Activated CD4-positive, alpha-beta T cell treated with anti-CD3 and anti-CD28 coated beads for 36 hours (primary cell): ENCODE measurements at regions not wholly inside any gene's neighbourhood (a gene's known extent, or its start where the extent isn't known, plus 50 kb on each side); places are given as distances from the start of the nearest gene placed in this dataset.

Experiments
- ATAC-seq: fragments of 200-7000 bp; cut with Tn5 transposase; one replicate; pipeline ENCODE4 v1.10.0; 2021; ENCODE audit warnings: mild to moderate bottlenecking, moderate library complexity
- CTCF ChIA-PET: fragments of 350-600 bp; sonication (Branson Sonifier 250); formaldehyde crosslinking; loops from one replicate; lab custom pipeline; 2021; ENCODE audit warnings: antibody characterized with exemption; lab: Charles Lee
- POLR2A ChIA-PET: fragments of 350-600 bp; sonication (Branson Sonifier 250); formaldehyde crosslinking; loops from one replicate; lab custom pipeline; 2021; ENCODE audit warnings: antibody characterized with exemption, inconsistent platforms; lab: Charles Lee
- DNase-seq: peaks from one replicate; pipeline ENCODE4 v3.0.0-alpha.2; 2020
- H3K27ac Mint-ChIP-seq: one replicate; pipeline ENCODE4 v1.8.0; 2021; ENCODE audit warnings: mixed read lengths
- H3K27me3 Mint-ChIP-seq: one replicate; pipeline ENCODE4 v1.8.0; 2021; ENCODE audit warnings: mixed read lengths
- H3K36me3 Mint-ChIP-seq: one replicate; pipeline ENCODE4 v1.8.0; 2021; ENCODE audit warnings: low read depth, mixed read lengths
- H3K4me1 Mint-ChIP-seq: one replicate; pipeline ENCODE4 v1.8.0; 2021; ENCODE audit warnings: mixed read lengths
- H3K4me3 Mint-ChIP-seq: one replicate; pipeline ENCODE4 v1.8.0; 2021; ENCODE audit warnings: mild to moderate bottlenecking, moderate library complexity, mixed read lengths
- H3K9me3 Mint-ChIP-seq: one replicate; pipeline ENCODE4 v1.8.0; 2021; ENCODE audit warnings: low read depth, mixed read lengths
- intact Hi-C, 2 experiments: fragments of 100-400 bp; cut with DNase I in 1 of 2; cut with micrococcal nuclease in 1 of 2; formaldehyde crosslinking; loops; one replicate each; pipeline versions ENCODE4 v1.14.2 to v1.15.1; 2022 to 2024; cut with DNase I, micrococcal nuclease

DNA sequence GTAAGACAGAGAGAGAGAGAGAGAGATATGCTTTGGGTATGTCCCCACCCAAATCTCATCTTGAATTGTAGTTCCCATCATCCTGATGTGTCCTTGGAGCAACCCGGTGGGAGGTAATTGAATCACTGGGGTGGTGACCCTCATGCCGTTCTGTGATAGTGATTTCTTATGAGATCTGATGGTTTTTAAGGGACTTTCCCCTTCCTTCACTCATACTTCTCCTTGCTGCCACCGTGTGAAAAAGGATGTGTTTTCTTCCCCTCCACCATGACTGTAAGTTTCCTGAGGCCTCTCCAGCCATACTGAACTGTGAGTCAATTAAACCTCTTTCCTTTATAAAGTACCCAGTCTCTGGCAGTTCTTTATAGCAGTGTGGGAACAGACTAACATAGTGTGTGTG, 60.3 kb downstream of the EOMES start:
- H3K9me3 Mint-ChIP-seq, result no peaks in the 10 kb centered on the region
- intact Hi-C loops, result no loop called here
- H3K4me1 Mint-ChIP-seq, result peaks cover 13% of the 10 kb centered on the region
- H3K4me3 Mint-ChIP-seq, result no peak overlapping the region
- no peak for DNase-seq
- ChIA-PET CTCF (no interaction called here), POLR2A (no interaction called here)
- H3K27ac Mint-ChIP-seq, result no peak overlapping the region
- H3K36me3 Mint-ChIP-seq, result no peaks in the 10 kb centered on the region
- peak; percentile 61 for ATAC-seq
- no peaks in the 10 kb centered on the region for H3K27me3 Mint-ChIP-seq

DNA sequence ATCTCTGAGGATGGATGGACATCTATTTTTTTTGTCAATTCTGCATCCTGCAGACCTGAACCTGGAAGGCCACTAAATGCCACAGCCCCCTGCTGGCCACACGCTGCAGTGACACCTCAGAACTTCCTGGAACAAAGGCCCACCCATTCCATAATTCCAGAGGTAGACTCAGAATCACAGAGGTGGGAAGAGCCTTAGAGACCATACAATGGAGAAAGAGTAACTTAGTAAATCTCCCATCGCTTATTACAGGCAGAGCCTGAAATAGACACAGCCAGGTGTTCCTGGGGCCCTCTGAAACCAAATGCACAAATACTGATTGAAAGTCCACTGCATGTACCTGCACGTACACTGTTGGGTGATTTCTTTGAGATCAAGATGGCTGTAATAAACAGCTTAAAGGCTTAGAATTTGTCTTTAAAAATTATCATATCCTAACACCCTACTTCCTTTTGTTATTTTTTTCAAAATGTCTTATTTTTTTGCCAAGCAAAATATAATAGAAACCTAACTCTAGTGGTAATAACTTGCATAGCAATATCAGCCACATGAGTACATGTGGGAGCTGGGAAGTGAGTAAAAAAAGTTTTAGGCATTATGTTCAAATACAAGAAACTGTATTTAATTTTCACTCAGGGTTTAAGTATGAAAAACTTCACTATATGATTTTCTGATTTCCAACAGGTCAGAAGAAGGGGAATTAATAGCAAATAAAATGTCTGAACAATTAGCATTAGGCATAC, 62.7 kb downstream of the EOMES start:
- Mint-ChIP-seq H3K4me1 (peaks cover 5% of the 10 kb centered on the region), H3K27ac (no peak overlapping the region), H3K4me3 (no peak overlapping the region), H3K36me3 (no peaks in the 10 kb centered on the region), H3K9me3 (no peaks in the 10 kb centered on the region), H3K27me3 (no peaks in the 10 kb centered on the region)
- intact Hi-C loops, result no loop called here
- ATAC-seq (peak; percentile 65), DNase-seq (peak; percentile 61)
- ChIA-PET CTCF (interaction anchor here (0.9 to 1.0 kb wide), 2 partner anchors 8 to 26 kb away, joined by 4 to 5 read pairs; no protein-coding TSS in a partner anchor), POLR2A (no interaction called here)

DNA sequence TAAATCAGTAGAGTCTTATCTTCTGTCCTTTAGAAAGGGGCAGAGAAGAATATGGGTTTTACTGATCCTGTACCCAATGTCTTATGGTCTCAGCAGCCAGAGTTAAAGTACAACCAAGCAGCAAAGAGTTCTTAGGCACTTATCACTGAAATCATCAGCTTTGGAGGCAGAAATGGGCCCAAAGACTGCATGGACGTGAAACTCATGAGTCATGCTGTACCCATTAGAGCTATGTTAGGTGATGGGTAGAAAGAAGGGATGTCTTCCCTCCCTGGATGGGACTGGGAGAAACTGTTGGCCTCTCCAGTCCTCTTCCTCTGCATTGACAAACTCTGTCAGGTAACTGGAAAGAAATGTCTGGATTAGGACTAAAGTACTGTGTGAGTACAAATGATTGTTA, 63.4 kb downstream of the EOMES start:
- intact Hi-C loops, result no loop called here
- Mint-ChIP-seq H3K4me3 (no peak overlapping the region), H3K9me3 (no peaks in the 10 kb centered on the region), H3K27me3 (no peaks in the 10 kb centered on the region), H3K36me3 (no peaks in the 10 kb centered on the region), H3K27ac (no peak overlapping the region), H3K4me1 (peaks cover 5% of the 10 kb centered on the region)
- no peak for DNase-seq
- no peak for ATAC-seq
- CTCF ChIA-PET, result interaction anchor here (0.9 to 1.3 kb wide), 3 partner anchors 8 to 26 kb away, joined by 3 to 5 read pairs (median 5); no protein-coding TSS in a partner anchor
- POLR2A ChIA-PET, result no interaction called here

DNA sequence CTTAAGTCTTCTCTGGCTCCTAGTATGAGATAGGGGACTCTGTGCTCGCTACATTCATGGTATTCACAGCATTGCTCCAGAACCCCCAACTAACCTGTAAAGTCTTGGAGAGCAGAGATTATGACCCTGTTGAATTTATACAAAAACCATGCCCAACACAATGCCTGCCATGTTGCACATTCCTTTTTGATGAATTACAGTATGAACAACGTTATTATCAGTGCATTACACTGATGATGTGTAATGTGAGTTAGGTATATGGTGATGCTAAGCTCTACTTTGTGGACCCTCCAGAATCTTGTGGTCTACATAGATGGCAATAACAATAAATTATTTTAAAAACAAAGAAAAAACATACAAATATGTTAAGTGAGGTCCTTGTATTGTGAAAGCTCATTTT, 64.3 kb downstream of the EOMES start:
- intact Hi-C loops, result no loop called here
- Mint-ChIP-seq H3K4me3 (no peak overlapping the region), H3K27me3 (no peaks in the 10 kb centered on the region), H3K36me3 (no peaks in the 10 kb centered on the region), H3K4me1 (peaks cover 5% of the 10 kb centered on the region), H3K27ac (no peak overlapping the region), H3K9me3 (no peaks in the 10 kb centered on the region)
- POLR2A ChIA-PET, result no interaction called here
- CTCF ChIA-PET, result interaction anchor here (0.7 to 1.3 kb wide), 3 partner anchors 8 to 123 kb away, joined by 3 to 5 read pairs (median 3); no protein-coding TSS in a partner anchor
- ATAC-seq (no peak), DNase-seq (no peak)

DNA sequence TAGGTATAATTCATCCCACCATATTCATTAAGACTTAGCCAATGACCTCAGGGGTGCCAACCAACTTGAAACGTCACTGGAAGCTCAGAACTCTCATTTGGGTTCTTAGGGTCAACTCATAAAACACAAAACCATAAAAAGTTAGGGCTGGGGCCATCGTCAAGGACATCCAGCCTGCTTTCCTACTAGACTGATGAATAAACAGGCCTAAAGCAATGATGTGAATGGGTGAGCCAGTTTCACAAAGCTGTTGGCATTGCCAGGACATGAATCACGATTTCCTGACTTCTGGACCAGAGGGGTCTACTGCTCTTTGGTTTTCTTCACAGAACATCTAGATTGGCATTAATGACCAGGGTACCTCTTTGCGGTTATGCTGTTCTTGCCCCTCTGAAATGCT, 64.7 kb downstream of the EOMES start:
- Mint-ChIP-seq H3K27ac (no peak overlapping the region), H3K4me1 (peaks cover 5% of the 10 kb centered on the region), H3K27me3 (no peaks in the 10 kb centered on the region), H3K36me3 (no peaks in the 10 kb centered on the region), H3K9me3 (no peaks in the 10 kb centered on the region), H3K4me3 (no peak overlapping the region)
- POLR2A ChIA-PET, result no interaction called here
- intact Hi-C loops, result no loop called here
- CTCF ChIA-PET, result interaction anchor here (1.2 to 1.3 kb wide), 2 partner anchors 24 to 71 kb away, joined by 3 to 5 read pairs; no protein-coding TSS in a partner anchor
- ATAC-seq, result no peak
- no peak for DNase-seq

DNA sequence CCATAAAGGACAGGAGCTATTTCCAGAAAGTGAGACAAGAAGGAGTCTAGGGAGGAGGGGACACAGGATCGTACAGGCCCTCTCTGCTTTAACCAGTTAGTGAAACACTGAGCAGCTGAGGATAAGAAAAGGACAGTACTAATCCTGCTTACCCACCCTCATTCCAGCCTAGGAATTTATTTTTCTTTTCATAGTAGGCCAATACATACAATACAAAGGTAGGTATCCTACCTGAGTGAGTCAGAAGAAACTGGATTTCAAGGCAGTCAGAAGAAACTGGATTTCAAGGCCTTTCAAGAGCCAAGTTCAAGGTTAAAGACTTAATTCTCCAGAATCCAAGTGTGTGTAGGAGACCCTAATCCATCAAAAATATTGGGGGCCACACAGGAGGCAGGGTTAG, 65.3 kb downstream of the EOMES start:
- Mint-ChIP-seq H3K27ac (no peak overlapping the region), H3K27me3 (no peaks in the 10 kb centered on the region), H3K36me3 (no peaks in the 10 kb centered on the region), H3K4me1 (peaks cover 3% of the 10 kb centered on the region), H3K4me3 (no peak overlapping the region), H3K9me3 (no peaks in the 10 kb centered on the region)
- intact Hi-C loops, result no loop called here
- ChIA-PET CTCF (interaction anchor here (1.2 kb wide), 1 partner anchor 71 kb away, joined by 3 read pairs; no protein-coding TSS in a partner anchor), POLR2A (no interaction called here)
- no peak for DNase-seq
- no peak for ATAC-seq

DNA sequence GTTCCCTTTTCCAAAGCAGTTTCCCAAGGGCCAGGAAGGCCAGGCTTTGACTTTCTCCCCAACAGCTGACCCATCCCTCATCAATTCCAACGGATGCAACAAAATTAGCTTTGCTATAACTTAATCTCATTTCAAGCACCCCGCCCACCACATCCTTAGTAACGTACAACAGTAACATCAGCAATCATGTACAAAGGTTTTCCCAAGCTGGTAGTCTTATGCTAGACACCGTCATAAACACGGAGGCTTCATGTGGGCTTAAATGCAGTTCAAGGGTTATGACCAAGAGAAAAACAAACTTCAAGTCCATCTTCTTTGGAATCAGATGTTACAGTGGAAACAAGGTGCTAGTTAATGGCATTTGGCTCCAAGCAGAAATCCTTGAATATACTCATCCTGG, 66.6 kb downstream of the EOMES start:
- Mint-ChIP-seq H3K9me3 (no peaks in the 10 kb centered on the region), H3K4me1 (no peaks in the 10 kb centered on the region), H3K27ac (no peak overlapping the region), H3K4me3 (no peak overlapping the region), H3K27me3 (no peaks in the 10 kb centered on the region), H3K36me3 (no peaks in the 10 kb centered on the region)
- ChIA-PET CTCF (no interaction called here), POLR2A (no interaction called here)
- ATAC-seq, result no peak
- no peak for DNase-seq
- intact Hi-C loops, result no loop called here

DNA sequence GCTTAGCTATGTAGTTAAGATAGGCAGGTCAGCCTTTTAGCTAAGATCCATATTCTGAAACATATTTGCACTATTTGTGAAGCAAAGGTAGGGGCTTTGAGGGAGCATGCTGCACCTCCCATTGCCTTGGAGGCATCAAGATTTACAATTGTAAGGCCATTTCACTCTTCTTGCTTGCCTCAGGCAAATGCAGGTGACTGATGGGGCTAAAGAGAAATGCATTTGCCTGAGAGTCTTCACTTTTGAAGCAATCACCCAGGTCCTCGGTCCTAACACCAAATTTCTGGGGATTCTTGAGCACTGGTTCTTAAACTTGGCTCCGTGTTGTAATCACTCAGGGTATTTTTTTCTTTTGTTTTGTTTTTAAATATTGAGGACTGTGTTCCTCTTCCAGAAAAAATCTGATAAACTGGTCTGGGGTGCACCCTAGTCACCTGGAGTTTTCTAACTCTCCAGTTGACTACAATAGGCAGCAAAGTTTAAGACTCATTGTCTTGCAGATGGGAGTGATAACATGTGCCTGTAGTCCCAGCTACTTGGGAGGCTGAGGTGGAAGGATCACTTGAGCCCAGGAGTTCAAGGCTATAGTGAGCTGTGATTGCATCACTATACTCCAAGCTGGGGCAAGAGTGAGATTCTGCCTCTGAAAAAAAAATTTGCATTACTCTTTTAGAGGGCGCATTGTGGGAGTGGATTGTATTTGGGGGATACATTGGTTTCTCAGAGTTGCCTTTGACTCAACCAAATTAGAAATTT, 68.1 kb downstream of the EOMES start:
- no peak overlapping the region for H3K27ac Mint-ChIP-seq
- no peak overlapping the region for H3K4me3 Mint-ChIP-seq
- no peak for ATAC-seq

DNA sequence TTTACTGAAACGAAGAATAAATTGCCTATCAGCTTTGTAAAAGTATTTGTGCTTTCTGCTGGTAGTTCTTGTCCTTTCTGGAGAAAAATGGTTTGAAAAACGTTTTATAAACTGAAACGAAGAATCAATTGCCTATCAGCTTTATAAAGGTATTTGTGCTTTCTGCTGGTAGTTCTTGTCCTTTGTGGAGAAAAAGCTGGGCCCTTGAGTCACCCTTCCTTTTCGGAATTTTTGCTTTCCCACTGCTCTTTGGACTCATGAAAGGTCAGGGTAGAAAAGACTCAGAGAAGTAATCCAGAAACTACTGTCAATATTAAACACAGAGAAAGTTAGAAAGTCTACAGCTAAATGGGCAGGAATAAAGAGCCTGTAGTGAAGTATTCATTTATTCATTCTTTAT, 72.8 kb downstream of the EOMES start:
- H3K27me3 Mint-ChIP-seq, result no peaks in the 10 kb centered on the region
- H3K9me3 Mint-ChIP-seq, result no peaks in the 10 kb centered on the region
- intact Hi-C loops, result no loop called here
- DNase-seq (no peak), ATAC-seq (no peak)
- ChIA-PET CTCF (no interaction called here), POLR2A (no interaction called here)
- no peak overlapping the region for H3K27ac Mint-ChIP-seq
- no peaks in the 10 kb centered on the region for H3K4me1 Mint-ChIP-seq
- H3K4me3 Mint-ChIP-seq, result no peak overlapping the region
- H3K36me3 Mint-ChIP-seq, result no peaks in the 10 kb centered on the region

More for the DNA sequence above, 68.1 kb downstream of the EOMES start:
- intact Hi-C loops, result no loop called here
- no peaks in the 10 kb centered on the region for H3K4me1 Mint-ChIP-seq
- H3K36me3 Mint-ChIP-seq, result no peaks in the 10 kb centered on the region
- CTCF ChIA-PET, result no interaction called here
- POLR2A ChIA-PET, result no interaction called here
- no peaks in the 10 kb centered on the region for H3K9me3 Mint-ChIP-seq
- no peaks in the 10 kb centered on the region for H3K27me3 Mint-ChIP-seq
- DNase-seq, result no peak

DNA sequence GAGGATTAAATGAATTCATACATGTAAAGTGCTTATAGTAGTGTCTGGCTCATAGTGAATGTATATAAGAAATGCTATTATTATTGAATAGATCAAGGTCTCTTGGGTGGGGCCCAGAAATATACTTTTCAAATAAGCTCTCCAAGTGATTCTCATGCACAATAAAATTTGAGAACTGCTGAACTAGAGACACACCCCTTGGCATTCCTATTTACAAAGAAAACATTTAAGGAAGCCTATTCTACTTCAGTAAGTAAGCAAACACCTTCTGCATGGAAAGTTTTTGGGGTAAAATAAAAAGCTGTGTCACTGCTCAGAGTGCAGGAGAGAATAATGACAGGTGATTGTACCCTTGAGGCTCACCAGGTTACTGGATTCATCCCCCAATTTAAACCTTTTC, 75.2 kb downstream of the EOMES start:
- ATAC-seq (no peak), DNase-seq (no peak)
- Mint-ChIP-seq H3K27ac (no peak overlapping the region), H3K36me3 (no peaks in the 10 kb centered on the region), H3K4me1 (no peaks in the 10 kb centered on the region), H3K27me3 (no peaks in the 10 kb centered on the region), H3K4me3 (no peak overlapping the region), H3K9me3 (no peaks in the 10 kb centered on the region)
- POLR2A ChIA-PET, result no interaction called here
- CTCF ChIA-PET, result interaction anchor here (0.6 kb wide), 1 partner anchor 29 kb away, joined by 3 read pairs; no protein-coding TSS in a partner anchor
- intact Hi-C loops, result no loop called here

DNA sequence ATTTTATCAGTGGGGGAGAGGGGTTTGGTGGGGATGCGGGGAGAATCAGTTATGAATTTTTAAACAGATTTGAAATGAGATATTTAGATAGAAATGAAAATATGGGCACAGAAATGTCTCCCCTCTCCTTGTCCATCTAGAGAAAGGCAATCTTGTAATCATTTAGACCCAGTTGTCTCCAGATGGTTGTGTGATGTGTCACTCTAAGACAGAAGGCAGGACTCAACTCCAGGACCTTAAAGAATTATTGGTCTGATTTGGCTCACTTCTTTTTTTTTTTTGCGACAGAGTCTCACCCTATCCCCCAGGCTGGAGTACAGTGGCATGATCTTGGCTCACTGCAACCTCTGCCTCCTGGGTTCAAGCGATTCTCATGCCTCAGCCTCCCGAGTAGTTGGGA, 77.2 kb downstream of the EOMES start:
- ChIA-PET CTCF (no interaction called here), POLR2A (no interaction called here)
- H3K36me3 Mint-ChIP-seq, result no peaks in the 10 kb centered on the region
- DNase-seq (no peak), ATAC-seq (no peak)
- H3K9me3 Mint-ChIP-seq, result no peaks in the 10 kb centered on the region
- H3K4me1 Mint-ChIP-seq, result peaks cover 3% of the 10 kb centered on the region
- H3K27ac Mint-ChIP-seq, result no peak overlapping the region
- no peak overlapping the region for H3K4me3 Mint-ChIP-seq
- intact Hi-C loops, result no loop called here
- no peaks in the 10 kb centered on the region for H3K27me3 Mint-ChIP-seq

DNA sequence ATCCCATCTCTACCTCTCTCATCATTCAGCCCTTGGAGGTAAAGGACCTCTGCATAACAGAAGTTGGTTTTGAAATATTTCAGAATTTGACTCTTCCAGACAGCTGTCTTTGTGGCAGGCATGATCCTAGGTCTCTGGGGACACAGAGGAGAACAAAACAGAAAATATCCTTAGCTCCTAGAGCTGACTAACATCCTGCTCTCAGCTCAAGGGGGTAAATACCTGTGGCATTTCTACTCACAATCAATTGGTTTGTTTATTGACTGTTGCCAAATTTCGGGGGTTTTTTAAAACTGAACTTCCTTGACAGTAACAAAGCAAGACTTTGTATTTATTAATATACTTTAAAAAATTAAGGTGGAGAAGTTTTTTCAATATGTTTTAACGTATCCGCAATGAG, 78.8 kb downstream of the EOMES start:
- no peak overlapping the region for H3K4me3 Mint-ChIP-seq
- intact Hi-C loops, result no loop called here
- POLR2A ChIA-PET, result no interaction called here
- H3K9me3 Mint-ChIP-seq, result no peaks in the 10 kb centered on the region
- peaks cover 14% of the 10 kb centered on the region for H3K4me1 Mint-ChIP-seq
- no peak overlapping the region for H3K27ac Mint-ChIP-seq
- no peaks in the 10 kb centered on the region for H3K36me3 Mint-ChIP-seq
- no peak for DNase-seq
- no peak for ATAC-seq
- CTCF ChIA-PET, result interaction anchor here (0.8 kb wide), 1 partner anchor 27 kb away, joined by 3 read pairs; no protein-coding TSS in a partner anchor
- no peaks in the 10 kb centered on the region for H3K27me3 Mint-ChIP-seq
